NB4 (cell line): ENCODE measurements at regions not wholly inside any gene's neighbourhood (a gene's known extent, or its start where the extent isn't known, plus 50 kb on each side); places are given as distances from the start of the nearest gene placed in this dataset.
"Not testable (repeated sequence)": the region's sequence is repeated elsewhere in the genome, so short reads cannot be mapped to it uniquely, and the experiment has no call there.

Source experiments
- DNase-seq: peaks from one replicate; pipeline ENCODE4 v3.0.0; 2010; ENCODE audit warnings: low read depth
- H3K4me3 ChIP-seq: one replicate; pipeline ENCODE4 v1.5.1; 2011; ENCODE audit warnings: mild to moderate bottlenecking, low read depth, low read length, moderate library complexity
- CTCF ChIP-seq: IDR thresholded peaks from one replicate; pipeline ENCODE4 v1.5.1; 2012; ENCODE audit warnings: low read depth, low read length
- MAX ChIP-seq: IDR thresholded peaks from 2 replicates; pipeline ENCODE4 v1.6.1; 2011; ENCODE audit warnings: low read depth, low read length
- MYC ChIP-seq: IDR thresholded peaks from 2 replicates; pipeline ENCODE4 v1.6.1; 2011; ENCODE audit warnings: low read depth, low read length
- POLR2A ChIP-seq: IDR thresholded peaks from 2 replicates; pipeline ENCODE4 v1.6.1; 2011; ENCODE audit warnings: mild to moderate bottlenecking; ENCODE audit not compliant: insufficient read length; ENCODE audit errors: extremely low read depth

- TF ChIP-seq MAX (no peak), CTCF (no peak), MYC (no peak)
- H3K4me3 ChIP-seq = no peak overlapping the region
- DNase-seq = no peak
Observed at GRCh38 chr2:60352491-60353405, 200.7 kb downstream of the BCL11A start.

- TF ChIP-seq MAX (no peak), POLR2A (no peak), CTCF (no peak), MYC (no peak)
- H3K4me3 ChIP-seq = no peak overlapping the region
Observed at GRCh38 chr2:60351802-60352201, 201.7 kb downstream of the BCL11A start.

GRCh38 chr2:60351321-60351720 lies 202.1 kb downstream of the BCL11A start:
- TF ChIP-seq POLR2A = no peak
- no peak for TF ChIP-seq MYC
- no peak for TF ChIP-seq MAX
- no peak for TF ChIP-seq CTCF
- H3K4me3 ChIP-seq = no peak overlapping the region
- DNase-seq = no peak

More at GRCh38 chr2:60351802-60352201, 201.7 kb downstream of the BCL11A start:
- no peak for DNase-seq

GRCh38 chr2:60350791-60351190 lies 202.7 kb downstream of the BCL11A start:
- no peak for DNase-seq
- H3K4me3 ChIP-seq = no peak overlapping the region
- TF ChIP-seq POLR2A = no peak
- no peak for TF ChIP-seq MAX
- no peak for TF ChIP-seq CTCF
- no peak for TF ChIP-seq MYC

- no peak for TF ChIP-seq CTCF
- TF ChIP-seq MYC = no peak
Observed at GRCh38 chr2:60347781-60348180, 205.7 kb downstream of the BCL11A start.

GRCh38 chr2:60342491-60342890 lies 211.0 kb downstream of the BCL11A start:
- not testable (repeated sequence) for DNase-seq, H3K4me3 ChIP-seq

More at GRCh38 chr2:60347781-60348180, 205.7 kb downstream of the BCL11A start:
- no peak for DNase-seq
- no peak overlapping the region for H3K4me3 ChIP-seq
